Ishikawa (cell line): ENCODE measurements at regions not wholly inside any gene's neighbourhood (a gene's known extent, or its start where the extent isn't known, plus 50 kb on each side); places are given as distances from the start of the nearest gene placed in this dataset.

Source experiments
- CEBPB ChIP-seq: IDR thresholded peaks from 2 replicates; pipeline ENCODE4 v1.6.1; 2012
- CREB1 ChIP-seq: IDR thresholded peaks from 2 replicates; pipeline ENCODE4 v1.6.1; 2012; ENCODE audit warnings: low read depth
- EP300 ChIP-seq: IDR thresholded peaks from 2 replicates; pipeline ENCODE4 v1.6.1; 2012; ENCODE audit warnings: borderline replicate concordance
- MAX ChIP-seq: IDR thresholded peaks from 2 replicates; pipeline ENCODE4 v1.6.1; 2012
- NFIC ChIP-seq: IDR thresholded peaks from 2 replicates; pipeline ENCODE4 v1.6.1; 2012
- RAD21 ChIP-seq: IDR thresholded peaks from 2 replicates; pipeline ENCODE4 v1.6.1; 2012; ENCODE audit warnings: low read depth
- REST ChIP-seq: IDR thresholded peaks from 2 replicates; pipeline ENCODE4 v1.6.1; 2012; ENCODE audit warnings: low read depth, mild to moderate bottlenecking
- TAF1 ChIP-seq: IDR thresholded peaks from 2 replicates; pipeline ENCODE4 v1.6.1; 2012; ENCODE audit warnings: low read depth, mild to moderate bottlenecking
- TCF12 ChIP-seq: IDR thresholded peaks from 2 replicates; pipeline ENCODE4 v1.6.1; 2012; ENCODE audit warnings: low read depth
- USF1 ChIP-seq: IDR thresholded peaks from 2 replicates; pipeline ENCODE4 v1.6.1; 2012
- YY1 ChIP-seq: IDR thresholded peaks from 2 replicates; pipeline ENCODE4 v1.6.1; 2012; ENCODE audit warnings: low read depth

- no peak for TF ChIP-seq CEBPB
- TF ChIP-seq NFIC: no peak
- TF ChIP-seq MAX: no peak
- no peak for TF ChIP-seq YY1
- TF ChIP-seq REST: no peak
- TF ChIP-seq TAF1: no peak
- no peak for TF ChIP-seq TCF12
- TF ChIP-seq RAD21: no peak
- no peak for TF ChIP-seq CREB1
- TF ChIP-seq EP300: no peak
- no peak for TF ChIP-seq USF1
These were observed 138.3 kb upstream of the CDH13 start for GRCh38 chr16:82488460-82488859.
